ENCODE measurements at regions not wholly inside any gene's neighbourhood (a gene's known extent, or its start where the extent isn't known, plus 50 kb on each side); places are given as distances from the start of the nearest gene placed in this dataset.

- TF ChIP-seq CTCF (conservative IDR thresholded peaks at IDR 0.05; ENCODE audit: low read depth in 2 of 2): no peak
- TF ChIP-seq, protein P1, sequence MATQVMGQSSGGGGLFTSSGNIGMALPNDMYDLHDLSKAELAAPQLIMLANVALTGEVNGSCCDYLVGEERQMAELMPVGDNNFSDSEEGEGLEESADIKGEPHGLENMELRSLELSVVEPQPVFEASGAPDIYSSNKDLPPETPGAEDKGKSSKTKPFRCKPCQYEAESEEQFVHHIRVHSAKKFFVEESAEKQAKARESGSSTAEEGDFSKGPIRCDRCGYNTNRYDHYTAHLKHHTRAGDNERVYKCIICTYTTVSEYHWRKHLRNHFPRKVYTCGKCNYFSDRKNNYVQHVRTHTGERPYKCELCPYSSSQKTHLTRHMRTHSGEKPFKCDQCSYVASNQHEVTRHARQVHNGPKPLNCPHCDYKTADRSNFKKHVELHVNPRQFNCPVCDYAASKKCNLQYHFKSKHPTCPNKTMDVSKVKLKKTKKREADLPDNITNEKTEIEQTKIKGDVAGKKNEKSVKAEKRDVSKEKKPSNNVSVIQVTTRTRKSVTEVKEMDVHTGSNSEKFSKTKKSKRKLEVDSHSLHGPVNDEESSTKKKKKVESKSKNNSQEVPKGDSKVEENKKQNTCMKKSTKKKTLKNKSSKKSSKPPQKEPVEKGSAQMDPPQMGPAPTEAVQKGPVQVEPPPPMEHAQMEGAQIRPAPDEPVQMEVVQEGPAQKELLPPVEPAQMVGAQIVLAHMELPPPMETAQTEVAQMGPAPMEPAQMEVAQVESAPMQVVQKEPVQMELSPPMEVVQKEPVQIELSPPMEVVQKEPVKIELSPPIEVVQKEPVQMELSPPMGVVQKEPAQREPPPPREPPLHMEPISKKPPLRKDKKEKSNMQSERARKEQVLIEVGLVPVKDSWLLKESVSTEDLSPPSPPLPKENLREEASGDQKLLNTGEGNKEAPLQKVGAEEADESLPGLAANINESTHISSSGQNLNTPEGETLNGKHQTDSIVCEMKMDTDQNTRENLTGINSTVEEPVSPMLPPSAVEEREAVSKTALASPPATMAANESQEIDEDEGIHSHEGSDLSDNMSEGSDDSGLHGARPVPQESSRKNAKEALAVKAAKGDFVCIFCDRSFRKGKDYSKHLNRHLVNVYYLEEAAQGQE (IDR thresholded peaks at IDR 0.05; ENCODE audit: unreplicated experiment): no peak
Observed at GRCh38 chr10:46215426-46215825, 71.4 kb upstream of the ANTXRL start.

Data from GM23338 (cell line).